Activated B cell treated with CpG ODN at 0.5 μM for 24 hours (primary cell): ENCODE measurements at regions not wholly inside any gene's neighbourhood (a gene's known extent, or its start where the extent isn't known, plus 50 kb on each side); places are given as distances from the start of the nearest gene placed in this dataset.

ENCODE experiments used
- ATAC-seq: fragments of 200-7000 bp; cut with Tn5 transposase; one replicate; pipeline ENCODE4 v1.10.0; 2021; ENCODE audit warnings: low read depth, mild to moderate bottlenecking, moderate library complexity
- CTCF ChIA-PET: fragments of 350-600 bp; sonication (Branson Sonifier 250); formaldehyde crosslinking; loops from one replicate; lab custom pipeline; 2021; ENCODE audit warnings: antibody characterized with exemption; lab: Charles Lee
- POLR2A ChIA-PET: fragments of 350-600 bp; sonication (Branson Sonifier 250); formaldehyde crosslinking; loops from one replicate; lab custom pipeline; 2021; ENCODE audit warnings: antibody characterized with exemption; lab: Charles Lee
- DNase-seq: peaks from one replicate; pipeline ENCODE4 v3.0.0; 2022
- H3K27ac Mint-ChIP-seq: one replicate; pipeline ENCODE4 v1.8.0; 2020; ENCODE audit warnings: mixed read lengths
- H3K27me3 Mint-ChIP-seq: one replicate; pipeline ENCODE4 v1.8.0; 2021; ENCODE audit warnings: mixed read lengths
- H3K36me3 Mint-ChIP-seq: one replicate; pipeline ENCODE4 v1.8.0; 2021; ENCODE audit warnings: low read depth, mixed read lengths
- H3K4me1 Mint-ChIP-seq: one replicate; pipeline ENCODE4 v1.8.0; 2021; ENCODE audit warnings: mixed read lengths
- H3K4me3 Mint-ChIP-seq: one replicate; pipeline ENCODE4 v1.8.0; 2020; ENCODE audit warnings: mild to moderate bottlenecking, mixed read lengths
- H3K9me3 Mint-ChIP-seq: one replicate; pipeline ENCODE4 v1.8.0; 2020; ENCODE audit warnings: mixed read lengths
- CTCF ChIP-seq: fragments of 200-600 bp; IDR thresholded peaks from one replicate; pipeline ENCODE4 v1.8.0; 2022; ENCODE audit warnings: antibody characterized with exemption, mild to moderate bottlenecking
- intact Hi-C: fragments of 100-400 bp; cut with micrococcal nuclease; formaldehyde crosslinking; loops from one replicate; pipeline ENCODE4 v1.15.1; 2024

- Mint-ChIP-seq H3K4me1 (no peaks in the 10 kb centered on the region), H3K27ac (no peak overlapping the region), H3K9me3 (peaks cover 4% of the 10 kb centered on the region), H3K4me3 (no peak overlapping the region), H3K27me3 (no peaks in the 10 kb centered on the region), H3K36me3 (no peaks in the 10 kb centered on the region)
- intact Hi-C loops: no loop called here
- DNase-seq (no peak), ATAC-seq (no peak)
- CTCF ChIA-PET: no interaction called here
- POLR2A ChIA-PET: no interaction called here
- TF ChIP-seq CTCF: no peak
Observed at GRCh38 chr12:89257340-89257739, 95.0 kb downstream of the DUSP6 start.

DNA sequence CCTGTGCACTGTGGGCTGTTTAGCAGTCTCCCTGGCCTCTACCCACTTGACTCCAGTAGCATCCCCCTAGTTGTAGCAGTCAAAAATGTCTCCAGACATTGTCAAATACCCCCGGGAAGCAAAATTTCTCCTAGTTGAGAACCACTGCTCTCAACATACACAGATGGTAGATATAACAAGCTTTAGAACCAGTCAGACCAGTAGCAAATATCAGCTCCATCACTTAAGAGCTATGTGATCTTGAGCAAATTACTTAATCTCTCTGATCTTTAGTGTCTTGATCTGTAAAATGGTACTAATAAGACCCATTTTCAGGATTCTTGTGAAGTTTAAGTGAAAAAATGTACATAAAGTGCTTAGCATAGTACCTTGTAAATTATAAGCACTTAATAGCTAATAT, 96.2 kb downstream of the DUSP6 start:
- no peaks in the 10 kb centered on the region for H3K27me3 Mint-ChIP-seq

DNA sequence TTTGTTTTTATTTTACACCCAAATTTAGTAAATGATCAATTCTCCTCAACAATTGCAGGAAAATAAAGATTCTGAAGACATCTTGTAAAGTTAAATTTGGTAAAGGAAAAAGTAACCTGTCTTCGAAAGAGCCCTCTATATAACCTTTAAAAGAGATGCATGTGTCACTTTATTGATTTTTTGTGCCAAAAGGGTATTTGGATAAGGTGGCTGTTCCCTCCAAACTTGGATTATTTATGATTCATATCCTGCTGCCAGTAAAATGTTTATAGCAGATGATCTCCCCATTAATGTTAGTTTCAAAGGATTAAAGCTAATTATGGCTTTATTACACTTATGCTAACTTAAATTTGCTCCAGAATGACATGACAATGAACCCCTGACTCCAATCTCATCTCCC, 98.8 kb downstream of the DUSP6 start:
- ChIA-PET POLR2A (no interaction called here), CTCF (no interaction called here)
- H3K36me3 Mint-ChIP-seq: no peaks in the 10 kb centered on the region
- H3K4me3 Mint-ChIP-seq: no peak overlapping the region
- no peaks in the 10 kb centered on the region for H3K4me1 Mint-ChIP-seq
- H3K27ac Mint-ChIP-seq: no peak overlapping the region
- H3K9me3 Mint-ChIP-seq: peaks cover 4% of the 10 kb centered on the region
- DNase-seq: no peak
- H3K27me3 Mint-ChIP-seq: peaks cover 4% of the 10 kb centered on the region
- TF ChIP-seq CTCF: no peak
- intact Hi-C loops: no loop called here
- no peak for ATAC-seq

More for the DNA sequence above, 96.2 kb downstream of the DUSP6 start:
- no peak for ATAC-seq
- Mint-ChIP-seq H3K4me3 (no peak overlapping the region), H3K36me3 (no peaks in the 10 kb centered on the region), H3K4me1 (no peaks in the 10 kb centered on the region), H3K27ac (no peak overlapping the region), H3K9me3 (peaks cover 4% of the 10 kb centered on the region)
- CTCF ChIA-PET: no interaction called here
- no peak for TF ChIP-seq CTCF
- intact Hi-C loops: no loop called here
- no peak for DNase-seq
- POLR2A ChIA-PET: no interaction called here

DNA sequence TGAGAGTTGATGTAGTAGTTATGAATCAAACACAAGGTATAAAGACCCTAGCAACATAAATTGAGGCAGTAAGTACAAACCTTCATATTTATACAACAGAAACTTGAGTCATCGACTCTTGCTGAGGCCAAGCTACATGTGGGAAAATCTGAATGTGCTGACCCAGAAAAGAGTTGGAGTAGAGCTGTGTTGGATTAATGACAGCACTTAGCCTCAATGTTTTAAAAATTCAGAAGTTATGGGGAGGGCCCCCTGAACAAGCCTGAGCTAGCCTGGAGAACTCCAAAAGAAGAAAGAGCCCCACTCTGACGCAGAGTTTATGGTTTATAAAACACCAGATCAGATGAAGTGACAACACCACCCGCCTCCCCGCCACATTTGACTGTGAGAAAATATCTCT, 100.0 kb downstream of the DUSP6 start:
- no peak for TF ChIP-seq CTCF
- no peak for DNase-seq
- Mint-ChIP-seq H3K27me3 (peaks cover 14% of the 10 kb centered on the region), H3K4me3 (no peak overlapping the region), H3K4me1 (no peaks in the 10 kb centered on the region), H3K27ac (no peak overlapping the region), H3K9me3 (no peaks in the 10 kb centered on the region), H3K36me3 (no peaks in the 10 kb centered on the region)
- ChIA-PET POLR2A (no interaction called here), CTCF (no interaction called here)
- no peak for ATAC-seq
- intact Hi-C loops: no loop called here

GRCh38 chr12:89251342-89252271, 100.7 kb downstream of the DUSP6 start:
- POLR2A ChIA-PET: no interaction called here
- no peak for DNase-seq
- CTCF ChIA-PET: no interaction called here
- peaks cover 14% of the 10 kb centered on the region for H3K27me3 Mint-ChIP-seq
- no peaks in the 10 kb centered on the region for H3K9me3 Mint-ChIP-seq
- intact Hi-C loops: no loop called here
- no peak for ATAC-seq
- H3K4me3 Mint-ChIP-seq: no peak overlapping the region
- no peak overlapping the region for H3K27ac Mint-ChIP-seq
- H3K4me1 Mint-ChIP-seq: no peaks in the 10 kb centered on the region
- H3K36me3 Mint-ChIP-seq: no peaks in the 10 kb centered on the region
- no peak for TF ChIP-seq CTCF
